ENCODE measurements at regions not wholly inside any gene's neighbourhood (a gene's known extent, or its start where the extent isn't known, plus 50 kb on each side); places are given as distances from the start of the nearest gene placed in this dataset.
"Not testable (repeated sequence)": the region's sequence is repeated elsewhere in the genome, so short reads cannot be mapped to it uniquely, and the experiment has no call there.

DNA sequence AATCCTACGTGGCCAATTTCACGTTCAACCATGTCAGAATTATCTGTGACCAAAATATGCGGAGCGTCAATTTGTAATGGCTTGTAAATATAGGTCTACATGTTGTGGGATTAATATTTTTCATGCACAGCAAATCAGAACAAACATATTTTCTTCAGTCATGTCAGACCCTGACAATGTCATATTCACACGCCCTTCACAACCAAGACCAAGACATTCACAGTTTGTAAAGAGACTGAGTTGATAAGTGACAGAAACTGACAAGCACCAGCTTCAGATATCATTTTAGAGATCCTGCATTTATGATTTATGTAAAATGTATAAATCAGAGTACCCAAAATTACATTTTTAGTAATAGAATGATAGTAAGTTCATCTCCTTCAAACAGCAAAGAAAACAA is 57.3 kb upstream of the NOVA1 start:
- H3K9me3 ChIP-seq (ENCODE audit: low read depth, low read length), result peaks cover 3% of the 10 kb centered on the region
- H3K27me3 ChIP-seq (ENCODE audit: insufficient read depth, low read length), result no peaks in the 10 kb centered on the region
- TF ChIP-seq, protein P1, sequence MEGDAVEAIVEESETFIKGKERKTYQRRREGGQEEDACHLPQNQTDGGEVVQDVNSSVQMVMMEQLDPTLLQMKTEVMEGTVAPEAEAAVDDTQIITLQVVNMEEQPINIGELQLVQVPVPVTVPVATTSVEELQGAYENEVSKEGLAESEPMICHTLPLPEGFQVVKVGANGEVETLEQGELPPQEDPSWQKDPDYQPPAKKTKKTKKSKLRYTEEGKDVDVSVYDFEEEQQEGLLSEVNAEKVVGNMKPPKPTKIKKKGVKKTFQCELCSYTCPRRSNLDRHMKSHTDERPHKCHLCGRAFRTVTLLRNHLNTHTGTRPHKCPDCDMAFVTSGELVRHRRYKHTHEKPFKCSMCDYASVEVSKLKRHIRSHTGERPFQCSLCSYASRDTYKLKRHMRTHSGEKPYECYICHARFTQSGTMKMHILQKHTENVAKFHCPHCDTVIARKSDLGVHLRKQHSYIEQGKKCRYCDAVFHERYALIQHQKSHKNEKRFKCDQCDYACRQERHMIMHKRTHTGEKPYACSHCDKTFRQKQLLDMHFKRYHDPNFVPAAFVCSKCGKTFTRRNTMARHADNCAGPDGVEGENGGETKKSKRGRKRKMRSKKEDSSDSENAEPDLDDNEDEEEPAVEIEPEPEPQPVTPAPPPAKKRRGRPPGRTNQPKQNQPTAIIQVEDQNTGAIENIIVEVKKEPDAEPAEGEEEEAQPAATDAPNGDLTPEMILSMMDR (IDR thresholded peaks at IDR 0.05; ENCODE audit: extremely low read depth, low read depth, low read length), result no peak
- H4K20me1 ChIP-seq (ENCODE audit: insufficient read depth, low read length), result no peaks in the 10 kb centered on the region
- DNase-seq (ENCODE audit: insufficient read length, low spot score, missing footprints), result no peak
- H3K4me3 ChIP-seq (ENCODE audit: insufficient read depth, low read length), result no peak overlapping the region
- no peak overlapping the region for H3K27ac ChIP-seq (ENCODE audit: low read depth, low read length)
- no peaks in the 10 kb centered on the region for H3K4me1 ChIP-seq (ENCODE audit: insufficient read depth, low read length)
- no peak overlapping the region for H3K4me2 ChIP-seq (ENCODE audit: insufficient read depth, low read length)
- no peak overlapping the region for H2AFZ ChIP-seq (ENCODE audit: low read length)
- H3K36me3 ChIP-seq (ENCODE audit: insufficient read depth, low read length), result no peaks in the 10 kb centered on the region
- no peaks in the 10 kb centered on the region for H3K79me2 ChIP-seq (ENCODE audit: insufficient read depth, low read length)

DNA sequence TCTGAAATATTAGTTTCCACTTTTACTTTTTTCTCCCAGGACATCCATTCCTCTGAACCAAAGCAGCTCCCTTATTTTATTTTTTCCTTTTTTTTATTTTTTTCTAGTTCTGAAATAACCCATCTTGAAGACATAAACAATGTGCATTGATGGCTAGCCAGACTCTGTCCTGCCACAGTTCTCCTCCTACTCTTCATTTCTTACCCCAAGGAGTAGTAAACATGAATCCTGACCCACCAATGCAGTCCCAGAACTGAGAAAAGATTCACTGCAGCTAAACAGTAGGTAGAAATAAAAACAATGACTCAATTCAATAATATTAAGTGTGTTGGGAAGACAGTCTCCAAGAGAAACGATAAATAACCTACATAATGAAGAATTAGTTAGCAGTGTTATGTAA is 65.7 kb upstream of the NOVA1 start:
- Histone ChIP-seq H3K9me3 (ENCODE audit: low read depth, low read length) (peaks cover 3% of the 10 kb centered on the region), H4K20me1 (ENCODE audit: insufficient read depth, low read length) (no peaks in the 10 kb centered on the region), H3K79me2 (ENCODE audit: insufficient read depth, low read length) (no peaks in the 10 kb centered on the region), H3K4me1 (ENCODE audit: insufficient read depth, low read length) (no peaks in the 10 kb centered on the region), H2AFZ (ENCODE audit: low read length) (no peak overlapping the region), H3K36me3 (ENCODE audit: insufficient read depth, low read length) (no peaks in the 10 kb centered on the region), H3K27me3 (ENCODE audit: insufficient read depth, low read length) (no peaks in the 10 kb centered on the region), H3K27ac (ENCODE audit: low read depth, low read length) (no peak overlapping the region), H3K4me3 (ENCODE audit: insufficient read depth, low read length) (no peak overlapping the region), H3K4me2 (ENCODE audit: insufficient read depth, low read length) (no peak overlapping the region)
- no peak for DNase-seq (ENCODE audit: insufficient read length, low spot score, missing footprints)
- TF ChIP-seq, protein P1 (IDR thresholded peaks at IDR 0.05; ENCODE audit: extremely low read depth, low read depth, low read length), result no peak

GRCh38 chr14:26678732-26679420 is 81.0 kb upstream of the NOVA1 start:
- not testable (repeated sequence) for H2AFZ ChIP-seq (ENCODE audit: low read length); H3K27ac ChIP-seq (ENCODE audit: low read depth, low read length); H3K36me3 ChIP-seq (ENCODE audit: insufficient read depth, low read length); H3K4me1 ChIP-seq (ENCODE audit: insufficient read depth, low read length); DNase-seq (ENCODE audit: insufficient read length, low spot score, missing footprints); H4K20me1 ChIP-seq (ENCODE audit: insufficient read depth, low read length); H3K9me3 ChIP-seq (ENCODE audit: low read depth, low read length); H3K79me2 ChIP-seq (ENCODE audit: insufficient read depth, low read length); H3K27me3 ChIP-seq (ENCODE audit: insufficient read depth, low read length); H3K4me3 ChIP-seq (ENCODE audit: insufficient read depth, low read length); H3K4me2 ChIP-seq (ENCODE audit: insufficient read depth, low read length)

DNA sequence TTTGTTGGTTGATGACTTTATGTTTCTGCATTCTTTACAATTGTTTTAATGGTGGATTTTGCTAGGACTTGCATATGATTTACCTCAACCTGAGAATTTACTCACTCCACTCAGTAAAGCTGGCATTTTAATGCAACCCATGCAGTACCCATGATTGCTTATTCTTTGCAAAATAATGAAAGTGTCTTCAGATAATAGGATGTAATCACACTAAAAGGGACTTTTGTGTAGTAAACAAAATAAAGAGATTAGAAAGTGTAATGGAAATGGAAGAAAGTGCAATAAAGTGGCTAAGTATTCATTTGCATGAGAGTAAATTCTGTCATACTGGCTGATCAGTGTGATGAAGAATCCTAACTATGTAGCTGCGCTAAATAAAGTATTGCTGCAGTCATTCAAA is 87.6 kb upstream of the NOVA1 start:
- H3K4me1 ChIP-seq (ENCODE audit: insufficient read depth, low read length), result no peaks in the 10 kb centered on the region
- TF ChIP-seq, protein P1 (IDR thresholded peaks at IDR 0.05; ENCODE audit: extremely low read depth, low read depth, low read length), result no peak
- no peaks in the 10 kb centered on the region for H3K36me3 ChIP-seq (ENCODE audit: insufficient read depth, low read length)

More for the DNA sequence above, 87.6 kb upstream of the NOVA1 start:
- Histone ChIP-seq H2AFZ (ENCODE audit: low read length) (no peak overlapping the region), H4K20me1 (ENCODE audit: insufficient read depth, low read length) (no peaks in the 10 kb centered on the region), H3K27ac (ENCODE audit: low read depth, low read length) (no peak overlapping the region), H3K4me2 (ENCODE audit: insufficient read depth, low read length) (no peak overlapping the region), H3K4me3 (ENCODE audit: insufficient read depth, low read length) (no peak overlapping the region), H3K9me3 (ENCODE audit: low read depth, low read length) (peaks cover 8% of the 10 kb centered on the region), H3K79me2 (ENCODE audit: insufficient read depth, low read length) (no peaks in the 10 kb centered on the region), H3K27me3 (ENCODE audit: insufficient read depth, low read length) (no peaks in the 10 kb centered on the region)
- no peak for DNase-seq (ENCODE audit: insufficient read length, low spot score, missing footprints)
